Mesendoderm (in vitro differentiated cells): ENCODE measurements at regions not wholly inside any gene's neighbourhood (a gene's known extent, or its start where the extent isn't known, plus 50 kb on each side); places are given as distances from the start of the nearest gene placed in this dataset.
"Not testable (repeated sequence)": the region's sequence is repeated elsewhere in the genome, so short reads cannot be mapped to it uniquely, and the experiment has no call there.

Experiments used
- DNase-seq: peaks from one replicate; pipeline ENCODE4 v3.0.0; 2013
- H2AK5ac ChIP-seq: 2 replicates; pipeline ENCODE4 v1.6.1; 2013; ENCODE audit warnings: low read length, inconsistent platforms
- H2BK120ac ChIP-seq: 2 replicates; pipeline ENCODE4 v1.6.1; 2013; ENCODE audit warnings: low read depth, mild to moderate bottlenecking, low read length, moderate library complexity, mixed read lengths
- H2BK15ac ChIP-seq: replicated peaks from 2 replicates; pipeline ENCODE4 v1.6.1; 2013; ENCODE audit warnings: low read depth, mild to moderate bottlenecking, moderate library complexity
- H2BK5ac ChIP-seq: 2 replicates; pipeline ENCODE4 v1.6.1; 2013; ENCODE audit warnings: low read length, inconsistent platforms
- H3K18ac ChIP-seq: 2 replicates; pipeline ENCODE4 v1.6.1; 2013; ENCODE audit warnings: mild to moderate bottlenecking, low read length, mixed read lengths
- H3K23ac ChIP-seq: one replicate; pipeline ENCODE4 v1.6.1; 2013; ENCODE audit warnings: low read length
- H3K27ac ChIP-seq: 2 replicates; pipeline ENCODE4 v1.5.1; 2013; ENCODE audit warnings: low read depth, mild to moderate bottlenecking, inconsistent platforms, low read length, moderate library complexity
- H3K27me3 ChIP-seq: 2 replicates; pipeline ENCODE4 v1.6.1; 2013; ENCODE audit warnings: low read length, control low read depth, mild to moderate bottlenecking, inconsistent platforms; ENCODE audit not compliant: insufficient read depth, poor library complexity
- H3K36me3 ChIP-seq: 2 replicates; pipeline ENCODE4 v1.6.1; 2013; ENCODE audit warnings: low read length, inconsistent platforms; ENCODE audit not compliant: control insufficient read depth, insufficient read depth
- H3K4ac ChIP-seq: one replicate; pipeline ENCODE4 v1.6.1; 2013; ENCODE audit warnings: low read depth, mild to moderate bottlenecking, low read length, moderate library complexity
- H3K4me1 ChIP-seq: 2 replicates; pipeline ENCODE4 v1.6.1; 2013; ENCODE audit warnings: low read depth, low read length, inconsistent platforms; ENCODE audit not compliant: control insufficient read depth
- H3K4me2 ChIP-seq: 2 replicates; pipeline ENCODE4 v1.6.1; 2013; ENCODE audit warnings: low read length
- H3K4me3 ChIP-seq: 2 replicates; pipeline ENCODE4 v1.5.1; 2013; ENCODE audit warnings: mild to moderate bottlenecking, low read length
- H3K56ac ChIP-seq: one replicate; pipeline ENCODE4 v1.6.1; 2013; ENCODE audit warnings: low read length
- H3K79me1 ChIP-seq: 2 replicates; pipeline ENCODE4 v1.6.1; 2013; ENCODE audit warnings: low read length, inconsistent platforms
- H3K79me2 ChIP-seq: 2 replicates; pipeline ENCODE4 v1.6.1; 2013; ENCODE audit warnings: mild to moderate bottlenecking, low read length; ENCODE audit not compliant: control insufficient read depth, insufficient read depth
- H3K9ac ChIP-seq: 2 replicates; pipeline ENCODE4 v1.6.1; 2013; ENCODE audit warnings: low read length, inconsistent platforms
- H4K5ac ChIP-seq: one replicate; pipeline ENCODE4 v1.6.1; 2013; ENCODE audit warnings: low read length
- H4K8ac ChIP-seq: one replicate; pipeline ENCODE4 v1.6.1; 2013; ENCODE audit warnings: low read depth, mild to moderate bottlenecking, control low read depth, low read length, moderate library complexity
- WGBS: extraction: QIAGEN DNeasy Blood & Tissue Kit; methylation state at CpG from one replicate; pipeline ENCODE4 v1.1.7; 2013; ENCODE audit warnings: low lambda C conversion rate, missing lambda C conversion rate; ENCODE audit not compliant: insufficient coverage; ENCODE audit errors: extremely low coverage; 5-methylcytosine and 5-hydroxymethylcytosine counted together

- not testable (repeated sequence) for H3K4me3 ChIP-seq, H2BK120ac ChIP-seq, H3K4me1 ChIP-seq, H3K4me2 ChIP-seq, H3K36me3 ChIP-seq, H3K4ac ChIP-seq, H3K18ac ChIP-seq, H4K8ac ChIP-seq, H3K27ac ChIP-seq, H3K9ac ChIP-seq, H3K79me2 ChIP-seq, H2BK15ac ChIP-seq, H2AK5ac ChIP-seq, H2BK5ac ChIP-seq, H4K5ac ChIP-seq, H3K79me1 ChIP-seq, H3K27me3 ChIP-seq, H3K56ac ChIP-seq, H3K23ac ChIP-seq
- peak; percentile 34 for DNase-seq
- WGBS = no CpG with 5 or more reads among the region's 1 CpG
Observed at GRCh38 chr7:76914361-76914760, 117.8 kb downstream of the SPDYE17 start.

DNA sequence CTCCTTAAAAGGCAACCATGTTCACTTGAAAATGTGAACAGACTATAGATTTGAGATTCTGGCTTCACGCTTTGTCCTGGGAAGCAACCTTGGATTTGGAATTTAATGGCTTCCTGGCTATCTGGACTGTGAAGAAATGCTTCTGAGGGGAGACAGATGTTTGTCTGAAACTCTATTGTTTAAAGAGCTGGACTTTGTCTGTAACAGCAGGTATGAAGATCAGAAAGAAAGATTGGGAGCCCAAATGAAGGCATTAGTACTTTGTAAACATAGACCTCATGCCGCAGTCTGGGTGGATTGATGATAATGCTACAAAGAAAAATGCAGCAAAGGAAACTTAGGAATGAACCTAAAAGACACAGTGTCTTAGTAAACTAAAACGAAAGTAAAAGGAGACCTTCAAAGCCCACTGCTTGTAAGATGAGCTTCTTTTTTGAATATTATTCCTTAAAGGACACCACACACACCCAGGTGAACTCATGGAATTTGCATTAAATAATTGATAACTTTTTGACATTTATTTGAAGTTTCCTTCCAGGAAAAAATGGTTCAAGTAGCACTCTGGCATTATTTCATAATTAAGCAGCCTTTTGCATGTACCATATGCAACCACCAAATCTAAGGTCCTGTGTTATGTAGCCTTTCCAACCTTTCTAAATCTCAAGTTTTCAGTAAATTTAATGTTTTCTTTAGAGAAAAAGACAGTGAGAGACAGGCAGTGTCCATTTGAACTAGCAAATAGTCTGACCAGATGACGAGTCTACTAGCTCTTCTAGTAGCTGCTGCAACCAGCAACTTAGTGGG is 119.9 kb downstream of the SPDYE17 start:
- no CpG with 5 or more reads among the region's 4 CpGs for WGBS
- not testable (repeated sequence) for H2BK15ac ChIP-seq, H3K27ac ChIP-seq, H2BK120ac ChIP-seq, H3K56ac ChIP-seq, H2AK5ac ChIP-seq, H3K36me3 ChIP-seq, H3K4me2 ChIP-seq, H3K4me1 ChIP-seq, H3K79me2 ChIP-seq, H3K27me3 ChIP-seq, H3K79me1 ChIP-seq, H3K4ac ChIP-seq, H2BK5ac ChIP-seq, H4K5ac ChIP-seq, H3K9ac ChIP-seq, H3K4me3 ChIP-seq, H4K8ac ChIP-seq, H3K18ac ChIP-seq, H3K23ac ChIP-seq
- peak; percentile 10 for DNase-seq

- DNase-seq, H2AK5ac ChIP-seq, H3K79me1 ChIP-seq, H3K23ac ChIP-seq, H4K8ac ChIP-seq, H3K27ac ChIP-seq, H3K27me3 ChIP-seq, H3K9ac ChIP-seq, H3K36me3 ChIP-seq, H3K79me2 ChIP-seq, H3K4me2 ChIP-seq, H3K4ac ChIP-seq, H2BK15ac ChIP-seq, H3K4me1 ChIP-seq, H3K18ac ChIP-seq, H4K5ac ChIP-seq, H3K56ac ChIP-seq, H2BK5ac ChIP-seq, H2BK120ac ChIP-seq, H3K4me3 ChIP-seq: not testable (repeated sequence)
- no CpG with 5 or more reads among the region's 1 CpG for WGBS
Observed at GRCh38 chr7:76904688-76905087, 127.5 kb downstream of the SPDYE17 start.

GRCh38 chr7:76901944-76902710 is 130.0 kb downstream of the SPDYE17 start:
- H4K5ac ChIP-seq, H3K4me1 ChIP-seq, H3K9ac ChIP-seq, H3K27ac ChIP-seq, H3K79me2 ChIP-seq, H3K79me1 ChIP-seq, H3K27me3 ChIP-seq, DNase-seq, H2BK120ac ChIP-seq, H3K18ac ChIP-seq, H3K56ac ChIP-seq, H3K4me3 ChIP-seq, H3K23ac ChIP-seq, H3K4me2 ChIP-seq, H4K8ac ChIP-seq, H2AK5ac ChIP-seq, H2BK5ac ChIP-seq, H3K4ac ChIP-seq, H2BK15ac ChIP-seq, H3K36me3 ChIP-seq: not testable (repeated sequence)
- WGBS = no CpG with 5 or more reads among the region's 6 CpGs

DNA sequence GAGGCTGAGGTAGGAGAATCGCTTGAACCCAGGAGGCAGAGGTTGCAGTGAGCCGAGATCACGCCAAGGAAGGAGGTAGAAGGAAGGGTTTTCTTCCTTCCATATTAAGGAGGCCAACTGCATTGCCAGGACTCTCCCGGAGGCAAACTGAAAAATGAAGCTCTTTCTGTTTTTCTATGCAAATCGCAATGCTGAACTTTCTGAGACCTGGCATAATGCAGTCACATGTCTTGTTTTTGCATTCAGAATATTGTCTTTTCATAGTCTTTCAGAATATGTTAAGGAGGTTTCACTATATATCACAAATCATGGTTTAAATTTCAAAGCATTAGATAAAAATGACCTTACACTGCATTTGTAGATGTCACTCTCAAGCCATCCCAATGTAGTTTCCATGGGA is 133.4 kb downstream of the SPDYE17 start:
- WGBS = no CpG with 5 or more reads among the region's 5 CpGs

More for the DNA sequence above, 133.4 kb downstream of the SPDYE17 start:
- H3K18ac ChIP-seq, H3K27me3 ChIP-seq, H3K4ac ChIP-seq, H2BK5ac ChIP-seq, H3K36me3 ChIP-seq, H3K23ac ChIP-seq, H4K5ac ChIP-seq, H2BK15ac ChIP-seq, H3K9ac ChIP-seq, H4K8ac ChIP-seq, H3K79me1 ChIP-seq, H3K79me2 ChIP-seq, H3K4me1 ChIP-seq, H3K56ac ChIP-seq, H3K27ac ChIP-seq, DNase-seq, H2BK120ac ChIP-seq, H3K4me2 ChIP-seq, H3K4me3 ChIP-seq, H2AK5ac ChIP-seq: not testable (repeated sequence)
